Heart right ventricle (tissue), 16 donors: ENCODE measurements at regions not wholly inside any gene's neighbourhood (a gene's known extent, or its start where the extent isn't known, plus 50 kb on each side); places are given as distances from the start of the nearest gene placed in this dataset.
"Not testable (repeated sequence)": the region's sequence is repeated elsewhere in the genome, so short reads cannot be mapped to it uniquely, and the experiment has no call there.

Source experiments
- ATAC-seq, 8 donors: fragments of 200-7000 bp; cut with Tn5 transposase; one replicate each; pipeline ENCODE4 v1.9.1; 2020; ENCODE audit warnings: mild to moderate bottlenecking in 8 of 8, moderate library complexity in 8 of 8, moderate number of reproducible peaks in 1 of 8
- DNase-seq, 2 donors: peaks; one replicate each; pipeline ENCODE4 v3.0.0-alpha.2; 2020
- H3K27ac ChIP-seq, 10 donors: fragments of 200-600 bp; sonication (generic) in 2 of 10; one replicate each; pipeline versions ENCODE4 v1.5.0 to v1.8.0; 2020 to 2022; ENCODE audit warnings: mild to moderate bottlenecking in 3 of 10
- H3K27me3 ChIP-seq, 7 donors: fragments of 200-600 bp; one replicate each; pipeline ENCODE4 v1.8.0; 2021 to 2022; ENCODE audit warnings: mild to moderate bottlenecking in 2 of 7
- H3K36me3 ChIP-seq, 9 donors: fragments of 200-600 bp; sonication (generic) in 1 of 9; one replicate each; pipeline versions ENCODE4 v1.5.0 to v1.8.0; 2020 to 2022; ENCODE audit warnings: mild to moderate bottlenecking in 2 of 9
- H3K4me1 ChIP-seq, 9 donors: fragments of 200-600 bp; sonication (generic) in 1 of 9; one replicate each; pipeline versions ENCODE4 v1.5.0 to v1.8.0; 2020 to 2022; ENCODE audit warnings: mild to moderate bottlenecking in 4 of 9
- H3K4me3 ChIP-seq, 10 donors: fragments of 200-600 bp; sonication (generic) in 2 of 10; one replicate each; pipeline versions ENCODE4 v1.5.0 to v1.8.0; 2020 to 2022; ENCODE audit warnings: mild to moderate bottlenecking in 7 of 10, moderate library complexity in 2 of 10
- H3K9me3 ChIP-seq, 11 donors: fragments of 200-600 bp in 10 of 11; sonication (generic) in 2 of 11; one replicate each; pipeline versions ENCODE4 v1.5.0 to v1.8.0; 2013 to 2022; ENCODE audit warnings: mild to moderate bottlenecking in 2 of 11, control low read depth in 1 of 11, moderate library complexity in 1 of 11
- WGBS, 2 donors: extraction: QIAGEN DNeasy Blood & Tissue Kit; methylation state at CpG; one replicate each; pipeline ENCODE4 v1.1.7; 2013; ENCODE audit warnings: inconsistent platforms in 1 of 2; 5-methylcytosine and 5-hydroxymethylcytosine counted together
- intact Hi-C, 10 donors: fragments of 100-400 bp; cut with DNase I; formaldehyde crosslinking; loops; one replicate each; pipeline versions ENCODE4 v1.11.1 to v1.14.2; 2022
- TF ChIP-seq, protein P1 (sequence below), 9 donors: fragments of 200-600 bp; sonication (generic) in 2 of 9; IDR thresholded peaks; one replicate each; pipeline versions ENCODE4 v1.5.0 to v1.8.0; 2021 to 2022; ENCODE audit warnings: antibody characterized with exemption in 9 of 9, mild to moderate bottlenecking in 5 of 9, moderate library complexity in 1 of 9
- donor health status: Arrhythmogenic right ventricular cardiomyopathy.
- donor health status: ischemic (EF 13 %, LVEDD 7.1; RV severe dilation, severe dysfunction).
- donor health status: healthy with polysubstance abuse.
- donor health status: DM: no; HTN: yes; CAD: no.
- donor health status: DM: no; HTN: no; CAD: no.
- donor health status: ischemic (EF 25% LVEDD 6.9; RV normal size, moderate dysfunction).
- donor health status: ischemic (EF 25% LVEDD 5.7; RV mildly dilated, moderate dysfunction).
- donor health status: healthy.
- donor health status: DM: yes; HTN: yes; CAD: no.
- donor health status: Ischemic cardiomyopathy.
- donor health status: ischemic (EF 35%, LVEDD 5.7; RV mildly dilated, moderate dysfunction).
- donor health status: nonischemic (EF 11% LVEDD 7.7; RV severe dilation, severe dysfunction).
- donor health status: DM: yes; HTN: yes; CAD: no.
- donor health status: PGD.
- donor health status: ischemic (EF 29% LVEDD 5.4; RV normal size, mild dysfunction).
- donor health status: nonischemic (EF 23%, LVEDD 6.1; RV moderate dilation, normal function).

DNA sequence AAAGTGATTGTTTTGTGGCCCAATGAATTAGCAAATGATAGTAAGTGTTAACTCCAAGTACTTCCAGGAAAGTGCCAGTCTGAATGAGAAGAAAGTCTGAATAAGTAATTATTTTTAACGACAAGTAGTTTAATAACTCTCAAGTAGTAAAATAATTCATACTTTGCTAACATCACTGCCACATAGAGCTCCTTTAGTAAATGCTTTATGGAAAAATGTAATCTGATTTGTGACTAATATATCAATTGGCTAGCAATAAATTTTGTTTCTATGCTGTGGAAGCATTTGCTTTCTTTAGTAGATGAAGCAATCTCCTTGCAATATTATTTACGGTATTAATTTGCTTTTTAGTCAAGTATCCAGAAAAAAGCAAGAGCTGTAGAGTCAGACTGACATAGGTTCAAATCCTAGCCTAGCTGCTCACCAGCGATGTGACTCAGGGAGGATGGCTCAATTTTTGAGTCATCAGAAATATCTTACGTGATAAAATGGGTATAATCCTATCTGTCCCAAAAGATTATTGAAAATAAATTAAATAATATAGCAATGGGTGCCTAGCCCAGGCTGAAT, 329.3 kb downstream of the FGFR2 start:
- TF ChIP-seq, protein P1, sequence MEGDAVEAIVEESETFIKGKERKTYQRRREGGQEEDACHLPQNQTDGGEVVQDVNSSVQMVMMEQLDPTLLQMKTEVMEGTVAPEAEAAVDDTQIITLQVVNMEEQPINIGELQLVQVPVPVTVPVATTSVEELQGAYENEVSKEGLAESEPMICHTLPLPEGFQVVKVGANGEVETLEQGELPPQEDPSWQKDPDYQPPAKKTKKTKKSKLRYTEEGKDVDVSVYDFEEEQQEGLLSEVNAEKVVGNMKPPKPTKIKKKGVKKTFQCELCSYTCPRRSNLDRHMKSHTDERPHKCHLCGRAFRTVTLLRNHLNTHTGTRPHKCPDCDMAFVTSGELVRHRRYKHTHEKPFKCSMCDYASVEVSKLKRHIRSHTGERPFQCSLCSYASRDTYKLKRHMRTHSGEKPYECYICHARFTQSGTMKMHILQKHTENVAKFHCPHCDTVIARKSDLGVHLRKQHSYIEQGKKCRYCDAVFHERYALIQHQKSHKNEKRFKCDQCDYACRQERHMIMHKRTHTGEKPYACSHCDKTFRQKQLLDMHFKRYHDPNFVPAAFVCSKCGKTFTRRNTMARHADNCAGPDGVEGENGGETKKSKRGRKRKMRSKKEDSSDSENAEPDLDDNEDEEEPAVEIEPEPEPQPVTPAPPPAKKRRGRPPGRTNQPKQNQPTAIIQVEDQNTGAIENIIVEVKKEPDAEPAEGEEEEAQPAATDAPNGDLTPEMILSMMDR (IDR thresholded peaks at IDR 0.05) = no peak
- ATAC-seq (no peak), DNase-seq (no peak)
- no peaks in the 10 kb centered on the region for H3K4me1 ChIP-seq
- no peak overlapping the region for H3K4me3 ChIP-seq
- intact Hi-C loops = no loop called here
- WGBS, 2 donors = 89 to 92% methylated on average over 4 of the region's 4 CpGs
- no peaks in the 10 kb centered on the region for H3K36me3 ChIP-seq
- no peaks in the 10 kb centered on the region for H3K9me3 ChIP-seq
- peaks cover 0 to 20% (median 8%) of the 10 kb centered on the region in 7 donors for H3K27me3 ChIP-seq
- no peak overlapping the region for H3K27ac ChIP-seq

DNA sequence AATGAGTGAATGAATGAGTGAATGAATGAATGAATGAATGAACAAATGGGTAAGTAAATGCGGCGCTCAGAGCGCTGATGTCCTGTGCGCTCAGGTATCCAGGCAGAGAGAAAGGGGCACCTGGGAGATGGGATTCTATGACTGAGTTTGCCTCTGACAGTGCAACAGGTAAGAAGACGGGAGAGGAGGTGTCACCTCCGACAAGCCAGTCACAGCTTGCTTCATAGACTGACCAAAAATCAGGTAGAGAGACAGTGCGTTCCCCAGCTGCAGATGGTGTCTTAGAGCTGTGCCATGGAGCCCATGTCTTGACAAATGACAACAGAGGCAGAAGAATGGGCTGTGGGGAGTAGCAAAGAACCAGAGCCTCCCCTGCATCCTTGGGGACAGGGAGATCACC, 327.3 kb downstream of the FGFR2 start:
- intact Hi-C loops = no loop called here
- no peaks in the 10 kb centered on the region for H3K36me3 ChIP-seq
- H3K27ac ChIP-seq = no peak overlapping the region
- peaks cover 0 to 27% (median 13%) of the 10 kb centered on the region in 7 donors for H3K27me3 ChIP-seq
- 91 to 96% methylated on average over 7 of the region's 7 CpGs for WGBS, 2 donors
- no peaks in the 10 kb centered on the region for H3K4me1 ChIP-seq
- H3K4me3 ChIP-seq = no peak overlapping the region
- H3K9me3 ChIP-seq = no peaks in the 10 kb centered on the region
- TF ChIP-seq, protein P1 (IDR thresholded peaks at IDR 0.05) = no peak
- DNase-seq (no peak), ATAC-seq (no peak)

DNA sequence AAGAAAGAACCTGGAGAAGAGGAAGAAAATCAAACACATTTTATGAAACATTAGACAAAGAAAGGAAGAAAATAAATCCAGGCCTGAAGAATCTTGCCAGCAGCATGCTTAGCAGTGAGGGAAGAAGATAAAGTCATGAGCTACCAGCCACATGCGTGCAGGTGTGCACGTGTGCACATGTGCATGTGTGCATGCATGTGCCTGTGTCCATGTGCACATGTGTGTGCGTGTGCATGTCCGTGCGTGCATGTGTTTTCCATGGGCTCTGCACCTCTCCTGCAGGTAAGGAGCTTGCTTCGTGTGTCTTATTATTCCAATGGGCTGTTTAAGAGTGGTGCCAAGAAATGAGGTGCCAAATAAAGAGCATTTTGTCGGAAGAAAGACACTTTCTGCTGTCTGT, 322.2 kb downstream of the FGFR2 start:
- peaks cover 0 to 23% (median 9%) of the 10 kb centered on the region in 7 donors for H3K27me3 ChIP-seq
- H3K4me1 ChIP-seq = no peaks in the 10 kb centered on the region
- H3K4me3 ChIP-seq = no peak overlapping the region
- DNase-seq = no peak
- TF ChIP-seq, protein P1 (IDR thresholded peaks at IDR 0.05) = no peak
- no peak overlapping the region for H3K27ac ChIP-seq
- no peak for ATAC-seq
- H3K36me3 ChIP-seq = no peaks in the 10 kb centered on the region
- intact Hi-C loops = no loop called here
- 92 to 97% methylated on average over 7 of the region's 7 CpGs for WGBS, 2 donors
- H3K9me3 ChIP-seq = peaks cover 0 to 13% (median 0%) of the 10 kb centered on the region in 11 donors

DNA sequence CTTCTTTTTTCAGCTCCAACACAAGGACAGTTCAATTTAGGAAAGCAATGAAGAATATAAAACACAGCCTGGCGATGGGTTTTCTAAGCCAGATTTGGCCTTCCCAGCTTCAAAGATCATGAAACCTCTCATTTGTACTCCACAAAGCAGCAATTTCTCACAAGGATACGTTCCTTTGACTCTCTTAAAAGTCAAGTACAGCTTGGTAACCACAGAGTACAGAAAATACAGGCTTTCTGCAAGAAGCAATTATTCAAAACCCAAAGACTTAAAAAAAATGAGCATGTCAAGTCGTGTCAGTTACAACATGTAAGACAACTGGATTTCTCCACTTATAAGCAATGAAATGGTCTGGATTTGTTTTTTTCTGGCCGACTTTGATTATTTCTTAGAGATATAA, 321.4 kb downstream of the FGFR2 start:
- no peaks in the 10 kb centered on the region for H3K36me3 ChIP-seq
- TF ChIP-seq, protein P1 (IDR thresholded peaks at IDR 0.05) = no peak
- peaks cover 0 to 13% (median 0%) of the 10 kb centered on the region in 11 donors for H3K9me3 ChIP-seq
- H3K4me3 ChIP-seq = no peak overlapping the region
- intact Hi-C loops = no loop called here
- 78% methylated on average over 4 of the region's 4 CpGs for WGBS, 2 donors
- H3K4me1 ChIP-seq = no peaks in the 10 kb centered on the region
- no peak for DNase-seq
- peaks cover 0 to 23% (median 4%) of the 10 kb centered on the region in 7 donors for H3K27me3 ChIP-seq
- no peak for ATAC-seq
- no peak overlapping the region for H3K27ac ChIP-seq

DNA sequence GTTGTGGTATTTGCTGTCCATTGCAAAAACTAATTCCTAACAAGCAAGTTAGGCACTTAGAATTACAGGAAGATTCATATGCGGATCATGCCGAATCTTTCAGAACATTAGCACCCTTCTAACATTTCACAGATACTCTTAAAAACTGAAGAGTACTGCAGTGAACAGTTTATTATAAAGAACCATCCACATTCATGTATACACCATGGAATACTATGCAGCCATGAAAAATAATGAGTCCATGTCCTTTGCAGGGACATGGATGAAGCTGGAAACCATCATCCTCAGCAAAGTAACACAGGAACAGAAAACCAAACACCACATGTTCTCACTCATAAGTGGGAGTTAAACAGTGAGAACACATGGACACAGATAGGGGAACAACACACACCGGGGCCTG, 319.9 kb downstream of the FGFR2 start:
- H3K27ac ChIP-seq, H3K4me1 ChIP-seq, intact Hi-C loops, ATAC-seq, H3K36me3 ChIP-seq, H3K4me3 ChIP-seq, DNase-seq: not testable (repeated sequence)
- Histone ChIP-seq H3K27me3 (peaks cover 0 to 10% (median 0%) of the 10 kb centered on the region in 7 donors), H3K9me3 (peaks cover 0 to 13% (median 0%) of the 10 kb centered on the region in 11 donors)
- WGBS, 2 donors = 88 to 91% methylated on average over 3 of the region's 3 CpGs
